ENCODE measurements at regions not wholly inside any gene's neighbourhood (a gene's known extent, or its start where the extent isn't known, plus 50 kb on each side); places are given as distances from the start of the nearest gene placed in this dataset.

GRCh38 chr9:135218331-135219225 is 131.1 kb downstream of the OLFM1 start:
- TF ChIP-seq CTCF (IDR thresholded peaks at IDR 0.05) (no peak), EP300 (IDR thresholded peaks at IDR 0.05) (no peak), POLR2A (IDR thresholded peaks at IDR 0.05) (no peak), POLR2AphosphoS5 (IDR thresholded peaks at IDR 0.05) (no peak)

All from stomach (tissue), 4 donors.